Activated T-cell treated with anti-CD3 and anti-CD28 coated beads, Interleukin-2, amount 50 U/mL, for 4 hours (primary cell): ENCODE measurements at regions not wholly inside any gene's neighbourhood (a gene's known extent, or its start where the extent isn't known, plus 50 kb on each side); places are given as distances from the start of the nearest gene placed in this dataset.

Source experiments
- ATAC-seq, 2 donors: fragments of 200-7000 bp; cut with Tn5 transposase; one replicate each; pipeline ENCODE4 v1.10.0; 2021
- DNase-seq: peaks from one replicate; pipeline ENCODE4 v3.0.0-alpha.2; 2020
- H3K27me3 Mint-ChIP-seq: one replicate; pipeline ENCODE4 v1.8.0; 2021; ENCODE audit warnings: low read depth, mixed read lengths
- H3K36me3 Mint-ChIP-seq: one replicate; pipeline ENCODE4 v1.8.0; 2022; ENCODE audit warnings: mixed read lengths; ENCODE audit not compliant: insufficient read depth
- H3K4me1 Mint-ChIP-seq: one replicate; pipeline ENCODE4 v1.8.0; 2021; ENCODE audit warnings: low read depth, mixed read lengths
- H3K4me3 Mint-ChIP-seq: one replicate; pipeline ENCODE4 v1.8.0; 2021; ENCODE audit warnings: mild to moderate bottlenecking, moderate library complexity, mixed read lengths
- H3K9me3 Mint-ChIP-seq: one replicate; pipeline ENCODE4 v1.8.0; 2021; ENCODE audit warnings: mixed read lengths

GRCh38 chr2:64352292-64352691 lies 101.7 kb upstream of the LGALSL start:
- Mint-ChIP-seq H3K4me1 (no peaks in the 10 kb centered on the region), H3K9me3 (peaks cover 7% of the 10 kb centered on the region), H3K27me3 (peaks cover 11% of the 10 kb centered on the region), H3K4me3 (no peak overlapping the region), H3K36me3 (no peaks in the 10 kb centered on the region)
- ATAC-seq (no peak), DNase-seq (no peak)

GRCh38 chr2:64354857-64355680 lies 98.9 kb upstream of the LGALSL start:
- Mint-ChIP-seq H3K36me3 (no peaks in the 10 kb centered on the region), H3K4me3 (no peak overlapping the region), H3K9me3 (peaks cover 7% of the 10 kb centered on the region), H3K4me1 (peaks cover 3% of the 10 kb centered on the region), H3K27me3 (peaks cover 15% of the 10 kb centered on the region)
- DNase-seq (no peak), ATAC-seq (no peak)

GRCh38 chr2:64356906-64357305 lies 97.1 kb upstream of the LGALSL start:
- ATAC-seq (no peak), DNase-seq (no peak)
- H3K4me3 Mint-ChIP-seq, result no peak overlapping the region
- H3K9me3 Mint-ChIP-seq, result peaks cover 7% of the 10 kb centered on the region
- H3K36me3 Mint-ChIP-seq, result no peaks in the 10 kb centered on the region
- H3K4me1 Mint-ChIP-seq, result peaks cover 3% of the 10 kb centered on the region
- peaks cover 15% of the 10 kb centered on the region for H3K27me3 Mint-ChIP-seq

DNA sequence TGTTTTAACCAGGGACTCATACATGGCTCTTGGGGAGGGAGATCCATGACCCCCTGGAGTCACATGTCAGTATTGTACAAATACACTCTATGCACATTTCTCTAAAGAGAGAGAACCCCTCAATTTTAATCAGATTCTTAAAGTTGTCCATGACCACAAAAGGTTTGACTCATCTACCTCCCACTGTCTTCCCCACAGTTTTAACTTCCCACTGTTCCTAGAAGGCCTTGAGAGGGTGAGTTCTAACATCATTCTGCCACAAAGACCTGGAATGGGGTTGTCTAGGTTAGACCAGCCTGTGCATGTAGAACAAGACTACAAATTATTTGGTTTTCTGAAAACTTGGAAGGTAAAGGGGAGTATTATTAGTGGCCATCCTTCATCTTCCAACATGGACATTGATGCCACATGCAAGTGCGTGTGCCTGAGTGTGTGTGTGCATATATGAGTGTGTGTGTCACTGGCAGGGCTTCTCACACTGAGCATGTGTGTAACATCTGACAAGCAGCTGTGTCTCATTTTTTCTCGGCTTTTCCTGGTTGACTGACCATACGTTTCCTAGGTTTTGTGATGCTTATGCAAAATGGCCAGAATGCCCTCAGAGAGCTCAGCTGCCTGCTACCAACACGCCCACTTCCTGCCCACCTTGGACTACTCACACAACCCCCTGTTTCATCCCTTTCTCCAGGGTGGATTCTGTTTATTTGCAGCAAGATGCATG lies 94.6 kb upstream of the LGALSL start:
- Mint-ChIP-seq H3K36me3 (no peaks in the 10 kb centered on the region), H3K27me3 (peaks cover 15% of the 10 kb centered on the region), H3K4me1 (peaks cover 3% of the 10 kb centered on the region), H3K4me3 (no peak overlapping the region), H3K9me3 (no peaks in the 10 kb centered on the region)
- ATAC-seq, result no peak
- no peak for DNase-seq

- Mint-ChIP-seq H3K4me1 (peaks cover 3% of the 10 kb centered on the region), H3K27me3 (peaks cover 15% of the 10 kb centered on the region), H3K36me3 (no peaks in the 10 kb centered on the region), H3K9me3 (no peaks in the 10 kb centered on the region), H3K4me3 (no peak overlapping the region)
- DNase-seq (peak; percentile 35), ATAC-seq (peak; percentile 93 to 95)
Measured at GRCh38 chr2:64359892-64360657, 93.9 kb upstream of the LGALSL start.

GRCh38 chr2:64361151-64361938 lies 92.6 kb upstream of the LGALSL start:
- H3K27me3 Mint-ChIP-seq, result peaks cover 12% of the 10 kb centered on the region
- H3K9me3 Mint-ChIP-seq, result no peaks in the 10 kb centered on the region
- H3K36me3 Mint-ChIP-seq, result no peaks in the 10 kb centered on the region
- H3K4me1 Mint-ChIP-seq, result peaks cover 3% of the 10 kb centered on the region
- H3K4me3 Mint-ChIP-seq, result no peak overlapping the region
- ATAC-seq (no peak), DNase-seq (no peak)

DNA sequence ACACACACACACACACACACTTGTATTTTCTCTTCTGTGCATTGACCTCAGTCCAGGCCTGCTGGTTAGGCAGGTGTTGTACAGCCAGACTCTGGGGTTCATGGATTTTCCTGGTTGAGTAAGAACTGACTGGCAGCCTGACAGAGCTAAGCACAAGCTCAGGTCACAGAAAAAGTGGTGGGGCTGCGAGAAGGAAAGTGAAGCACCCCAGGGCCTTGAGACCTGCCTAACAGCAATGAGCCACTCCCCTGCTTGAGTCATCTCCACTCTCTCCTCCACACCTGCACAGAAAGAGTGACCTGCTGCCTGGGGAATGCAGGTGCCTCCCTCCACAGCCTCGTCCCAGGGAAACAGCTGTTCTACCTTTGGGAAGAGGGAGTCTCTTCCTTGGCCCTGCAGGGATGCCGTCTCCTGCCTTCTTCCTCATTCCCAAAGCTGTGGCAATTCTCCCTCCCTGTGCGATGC lies 91.4 kb upstream of the LGALSL start:
- Mint-ChIP-seq H3K4me3 (no peak overlapping the region), H3K27me3 (peaks cover 7% of the 10 kb centered on the region), H3K36me3 (no peaks in the 10 kb centered on the region), H3K4me1 (peaks cover 3% of the 10 kb centered on the region), H3K9me3 (no peaks in the 10 kb centered on the region)
- DNase-seq (no peak), ATAC-seq (no peak)

DNA sequence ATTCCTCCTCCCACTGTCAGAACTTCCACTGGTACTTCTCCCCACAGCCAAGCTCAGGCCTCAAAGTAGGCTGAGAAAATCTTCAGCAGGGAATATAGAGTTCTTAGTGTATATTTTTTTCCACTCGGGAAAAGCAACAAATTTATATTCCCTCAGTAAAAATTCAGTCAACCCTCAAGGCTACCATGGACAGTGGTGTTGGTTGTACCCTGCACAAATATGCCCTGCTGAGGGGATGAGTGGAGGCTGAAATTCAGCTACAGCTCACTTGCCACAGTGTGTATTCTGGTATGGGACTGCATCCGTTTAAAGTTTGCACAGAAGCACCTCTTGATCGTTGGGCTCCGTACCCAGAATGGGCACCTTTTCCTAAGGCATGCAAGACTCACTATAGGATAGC lies 90.8 kb upstream of the LGALSL start:
- Mint-ChIP-seq H3K9me3 (no peaks in the 10 kb centered on the region), H3K27me3 (peaks cover 5% of the 10 kb centered on the region), H3K4me1 (peaks cover 3% of the 10 kb centered on the region), H3K4me3 (no peak overlapping the region), H3K36me3 (no peaks in the 10 kb centered on the region)
- ATAC-seq (no peak), DNase-seq (no peak)

GRCh38 chr2:64363848-64364247 lies 90.1 kb upstream of the LGALSL start:
- peaks cover 2% of the 10 kb centered on the region for H3K27me3 Mint-ChIP-seq
- H3K36me3 Mint-ChIP-seq, result no peaks in the 10 kb centered on the region
- peaks cover 3% of the 10 kb centered on the region for H3K4me1 Mint-ChIP-seq
- H3K9me3 Mint-ChIP-seq, result no peaks in the 10 kb centered on the region
- H3K4me3 Mint-ChIP-seq, result no peak overlapping the region
- ATAC-seq (no peak), DNase-seq (no peak)

DNA sequence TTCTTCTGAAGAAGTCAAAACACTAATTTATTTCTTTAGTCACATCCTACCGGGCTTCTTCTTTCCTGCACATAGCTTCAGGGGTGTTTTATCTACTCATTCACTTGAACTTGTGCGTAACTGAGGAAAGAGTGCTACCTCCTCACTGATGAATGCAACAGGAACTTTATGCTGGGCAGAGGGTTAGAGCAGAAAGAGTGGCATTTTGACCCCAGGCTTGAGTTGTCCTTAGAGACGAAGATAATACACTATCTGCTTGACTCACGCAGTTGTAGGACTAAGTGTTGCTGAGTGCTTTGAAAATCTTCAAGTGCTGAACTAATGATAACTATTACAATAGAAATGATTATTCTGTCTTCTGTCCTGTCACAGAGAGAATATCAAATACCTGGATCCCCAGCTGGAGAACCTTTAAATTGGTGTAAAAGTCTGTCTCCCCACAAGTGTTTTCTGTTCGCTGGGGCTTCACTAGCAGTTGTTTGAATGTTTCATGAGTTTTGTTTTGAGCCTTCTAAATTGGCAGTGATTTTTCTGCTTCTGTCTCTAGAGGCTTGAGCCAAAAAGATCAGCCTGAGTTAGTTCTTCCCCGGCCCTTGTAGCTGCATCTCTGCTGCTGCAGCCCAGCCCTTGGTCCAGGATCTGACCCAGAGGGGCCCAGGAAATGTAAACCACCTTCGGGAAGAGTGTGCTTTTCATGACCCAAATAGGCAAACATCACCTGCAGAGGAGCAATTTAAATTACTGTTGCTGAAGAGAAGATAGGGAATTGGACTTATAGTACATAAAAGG lies 86.3 kb upstream of the LGALSL start:
- Mint-ChIP-seq H3K4me3 (no peak overlapping the region), H3K9me3 (no peaks in the 10 kb centered on the region), H3K4me1 (no peaks in the 10 kb centered on the region), H3K27me3 (no peaks in the 10 kb centered on the region), H3K36me3 (no peaks in the 10 kb centered on the region)
- ATAC-seq (no peak), DNase-seq (no peak)

- Mint-ChIP-seq H3K27me3 (no peaks in the 10 kb centered on the region), H3K36me3 (no peaks in the 10 kb centered on the region), H3K4me1 (no peaks in the 10 kb centered on the region), H3K4me3 (no peak overlapping the region), H3K9me3 (no peaks in the 10 kb centered on the region)
- DNase-seq, result no peak
- no peak for ATAC-seq
Measured at GRCh38 chr2:64369706-64370105, 84.3 kb upstream of the LGALSL start.

DNA sequence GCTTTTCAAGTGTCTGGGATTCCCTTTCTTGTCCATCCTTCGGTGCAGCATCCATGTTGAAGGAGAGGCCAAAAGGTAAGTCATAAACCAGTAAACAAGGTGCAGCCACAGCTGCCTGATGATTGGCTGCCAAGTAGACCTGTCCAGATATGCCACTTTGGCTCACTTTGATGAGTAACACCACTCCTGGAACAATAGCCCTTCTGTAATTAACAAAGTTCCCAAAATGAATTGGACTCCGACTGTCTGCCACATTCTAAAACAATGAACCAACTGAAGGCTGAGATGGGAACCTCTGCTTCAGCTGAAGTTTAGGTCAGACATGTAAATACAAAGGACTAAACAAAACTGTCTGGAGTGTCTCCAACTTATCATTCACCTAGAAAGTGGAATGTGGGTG lies 82.2 kb upstream of the LGALSL start:
- Mint-ChIP-seq H3K4me1 (no peaks in the 10 kb centered on the region), H3K27me3 (no peaks in the 10 kb centered on the region), H3K9me3 (no peaks in the 10 kb centered on the region), H3K36me3 (no peaks in the 10 kb centered on the region), H3K4me3 (no peak overlapping the region)
- no peak for DNase-seq
- no peak for ATAC-seq

- Mint-ChIP-seq H3K4me3 (no peak overlapping the region), H3K36me3 (no peaks in the 10 kb centered on the region), H3K27me3 (peaks cover 2% of the 10 kb centered on the region), H3K9me3 (no peaks in the 10 kb centered on the region), H3K4me1 (no peaks in the 10 kb centered on the region)
- no peak for ATAC-seq
- DNase-seq, result no peak
Measured at GRCh38 chr2:64374686-64375085, 79.3 kb upstream of the LGALSL start.
